NB4 (cell line): ENCODE measurements at regions not wholly inside any gene's neighbourhood (a gene's known extent, or its start where the extent isn't known, plus 50 kb on each side); places are given as distances from the start of the nearest gene placed in this dataset.

Experiments used
- CTCF ChIP-seq: IDR thresholded peaks from one replicate; pipeline ENCODE4 v1.5.1; 2012; ENCODE audit warnings: low read depth, low read length
- MYC ChIP-seq: IDR thresholded peaks from 2 replicates; pipeline ENCODE4 v1.6.1; 2011; ENCODE audit warnings: low read depth, low read length
- POLR2A ChIP-seq: IDR thresholded peaks from 2 replicates; pipeline ENCODE4 v1.6.1; 2011; ENCODE audit warnings: mild to moderate bottlenecking; ENCODE audit not compliant: insufficient read length; ENCODE audit errors: extremely low read depth

GRCh38 chr18:10278265-10278664, 176.2 kb upstream of the APCDD1 start:
- no peak for TF ChIP-seq POLR2A
- no peak for TF ChIP-seq MYC
- no peak for TF ChIP-seq CTCF
